ENCODE measurements at regions not wholly inside any gene's neighbourhood (a gene's known extent, or its start where the extent isn't known, plus 50 kb on each side); places are given as distances from the start of the nearest gene placed in this dataset.

DNA sequence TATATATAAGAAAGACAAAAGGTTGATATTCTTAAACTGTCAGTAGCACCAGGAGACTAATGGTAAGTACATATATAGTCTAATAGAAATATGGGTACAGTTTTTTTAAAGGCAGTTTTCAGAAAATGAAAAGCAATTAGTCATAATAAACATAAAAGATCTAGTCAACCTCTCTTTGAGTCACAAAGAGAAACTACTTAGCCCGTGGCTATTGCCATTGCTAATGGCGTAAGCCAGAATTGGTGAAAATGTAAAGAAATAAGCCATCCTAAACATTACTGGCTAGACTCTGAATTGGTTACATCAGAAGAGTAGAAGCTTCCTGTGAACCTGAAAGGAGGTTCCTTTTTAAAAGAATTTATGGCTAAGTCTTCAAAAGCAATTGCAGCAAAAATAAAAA, 668.7 kb upstream of the CPEB2 start:
- H3K9me3 Mint-ChIP-seq, result peaks cover 0 to 8% (median 0%) of the 10 kb centered on the region in 7 donors

DNA sequence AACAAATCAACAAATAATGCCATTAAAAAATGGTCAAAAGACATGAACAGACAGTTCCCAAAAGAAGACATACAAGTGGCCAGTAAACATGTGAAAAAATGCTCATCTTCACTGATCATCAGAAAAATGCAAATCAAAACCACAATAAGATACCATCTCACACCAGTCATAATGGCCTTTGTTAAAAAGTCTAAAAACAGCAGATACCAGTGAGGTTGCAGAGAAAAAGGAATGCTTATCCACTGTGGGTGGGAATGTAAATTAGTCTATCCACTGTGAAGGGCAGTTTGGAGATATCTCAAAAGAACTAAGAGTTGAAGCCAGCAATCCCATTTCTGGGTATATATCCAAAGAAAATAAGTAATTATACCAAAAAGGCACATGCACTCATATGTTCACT, 668.1 kb upstream of the CPEB2 start:
- no peaks in the 10 kb centered on the region for H3K4me1 Mint-ChIP-seq
- Histone ChIP-seq H3K4me1 (ENCODE audit: control insufficient read depth, insufficient read depth, low read length, poor library complexity, severe bottlenecking) (no peaks in the 10 kb centered on the region), H3K27me3 (ENCODE audit: control insufficient read depth, insufficient read depth, low read length) (no peaks in the 10 kb centered on the region), H3K4me3 (ENCODE audit: low read depth, low read length) (no peak overlapping the region), H3K27ac (ENCODE audit: insufficient read depth, low read length, poor library complexity, severe bottlenecking) (no peak overlapping the region), H3K36me3 (ENCODE audit: control insufficient read depth, insufficient read depth, low read length) (no peaks in the 10 kb centered on the region), H3K9me3 (ENCODE audit: control insufficient read depth in 2 of 2, low read length in 2 of 2) (no peaks in the 10 kb centered on the region)
- H3K27ac Mint-ChIP-seq, result no peak overlapping the region
- H3K4me3 Mint-ChIP-seq, result no peak overlapping the region
- ATAC-seq (ENCODE audit: low read depth in 2 of 2) (no peak), DNase-seq (no peak)
- peaks cover 0 to 8% (median 0%) of the 10 kb centered on the region in 7 donors for H3K9me3 Mint-ChIP-seq
- H3K36me3 Mint-ChIP-seq, result no peaks in the 10 kb centered on the region
- no peaks in the 10 kb centered on the region for H3K27me3 Mint-ChIP-seq

More for the DNA sequence above, 668.7 kb upstream of the CPEB2 start:
- no peaks in the 10 kb centered on the region for H3K4me1 ChIP-seq (ENCODE audit: control insufficient read depth, insufficient read depth, low read length, poor library complexity, severe bottlenecking)
- no peaks in the 10 kb centered on the region for H3K9me3 ChIP-seq (ENCODE audit: control insufficient read depth in 2 of 2, low read length in 2 of 2)
- no peaks in the 10 kb centered on the region for H3K36me3 ChIP-seq (ENCODE audit: control insufficient read depth, insufficient read depth, low read length)
- Mint-ChIP-seq H3K36me3 (no peaks in the 10 kb centered on the region), H3K27me3 (no peaks in the 10 kb centered on the region), H3K4me3 (no peak overlapping the region), H3K4me1 (no peaks in the 10 kb centered on the region), H3K27ac (no peak overlapping the region)
- H3K27ac ChIP-seq (ENCODE audit: insufficient read depth, low read length, poor library complexity, severe bottlenecking), result no peak overlapping the region
- DNase-seq (no peak), ATAC-seq (ENCODE audit: low read depth in 2 of 2) (no peak)
- no peak overlapping the region for H3K4me3 ChIP-seq (ENCODE audit: low read depth, low read length)
- H3K27me3 ChIP-seq (ENCODE audit: control insufficient read depth, insufficient read depth, low read length), result no peaks in the 10 kb centered on the region

GRCh38 chr4:14335872-14336271, 666.4 kb upstream of the CPEB2 start:
- Mint-ChIP-seq H3K36me3 (no peaks in the 10 kb centered on the region), H3K4me3 (no peak overlapping the region), H3K9me3 (peaks cover 0 to 8% (median 0%) of the 10 kb centered on the region in 7 donors), H3K4me1 (no peaks in the 10 kb centered on the region), H3K27me3 (no peaks in the 10 kb centered on the region), H3K27ac (no peak overlapping the region)
- DNase-seq (no peak), ATAC-seq (ENCODE audit: low read depth in 2 of 2) (no peak)
- H3K9me3 ChIP-seq (ENCODE audit: control insufficient read depth in 2 of 2, low read length in 2 of 2), result no peaks in the 10 kb centered on the region
- no peak overlapping the region for H3K4me3 ChIP-seq (ENCODE audit: low read depth, low read length)
- H3K27ac ChIP-seq (ENCODE audit: insufficient read depth, low read length, poor library complexity, severe bottlenecking), result no peak overlapping the region
- no peaks in the 10 kb centered on the region for H3K36me3 ChIP-seq (ENCODE audit: control insufficient read depth, insufficient read depth, low read length)
- H3K4me1 ChIP-seq (ENCODE audit: control insufficient read depth, insufficient read depth, low read length, poor library complexity, severe bottlenecking), result no peaks in the 10 kb centered on the region
- H3K27me3 ChIP-seq (ENCODE audit: control insufficient read depth, insufficient read depth, low read length), result no peaks in the 10 kb centered on the region

DNA sequence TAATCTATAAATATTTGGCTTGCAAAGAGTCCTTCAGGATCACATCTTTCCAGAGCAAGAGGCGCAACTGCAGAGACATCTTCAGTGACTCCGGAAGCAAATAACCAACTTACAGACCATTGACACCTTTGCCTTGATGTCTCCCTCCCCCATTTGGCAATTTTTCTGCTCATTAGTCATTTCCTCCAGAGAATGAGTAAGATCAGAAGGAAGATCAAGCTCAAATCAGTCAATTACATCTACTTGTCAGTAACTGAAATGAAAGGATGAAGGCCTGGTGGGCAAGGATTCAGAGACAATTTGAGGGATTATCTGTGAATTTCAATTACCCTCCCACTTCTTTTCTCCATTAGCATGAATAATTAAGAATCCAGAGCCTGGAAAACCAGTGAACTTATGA, 665.6 kb upstream of the CPEB2 start:
- Mint-ChIP-seq H3K4me3 (no peak overlapping the region), H3K9me3 (peaks cover 0 to 8% (median 0%) of the 10 kb centered on the region in 7 donors), H3K36me3 (no peaks in the 10 kb centered on the region), H3K4me1 (no peaks in the 10 kb centered on the region), H3K27me3 (no peaks in the 10 kb centered on the region), H3K27ac (no peak overlapping the region)
- Histone ChIP-seq H3K9me3 (ENCODE audit: control insufficient read depth in 2 of 2, low read length in 2 of 2) (no peaks in the 10 kb centered on the region), H3K4me3 (ENCODE audit: low read depth, low read length) (no peak overlapping the region), H3K27me3 (ENCODE audit: control insufficient read depth, insufficient read depth, low read length) (no peaks in the 10 kb centered on the region), H3K36me3 (ENCODE audit: control insufficient read depth, insufficient read depth, low read length) (no peaks in the 10 kb centered on the region), H3K27ac (ENCODE audit: insufficient read depth, low read length, poor library complexity, severe bottlenecking) (no peak overlapping the region), H3K4me1 (ENCODE audit: control insufficient read depth, insufficient read depth, low read length, poor library complexity, severe bottlenecking) (no peaks in the 10 kb centered on the region)
- ATAC-seq (ENCODE audit: low read depth in 2 of 2) (no peak), DNase-seq (no peak)

DNA sequence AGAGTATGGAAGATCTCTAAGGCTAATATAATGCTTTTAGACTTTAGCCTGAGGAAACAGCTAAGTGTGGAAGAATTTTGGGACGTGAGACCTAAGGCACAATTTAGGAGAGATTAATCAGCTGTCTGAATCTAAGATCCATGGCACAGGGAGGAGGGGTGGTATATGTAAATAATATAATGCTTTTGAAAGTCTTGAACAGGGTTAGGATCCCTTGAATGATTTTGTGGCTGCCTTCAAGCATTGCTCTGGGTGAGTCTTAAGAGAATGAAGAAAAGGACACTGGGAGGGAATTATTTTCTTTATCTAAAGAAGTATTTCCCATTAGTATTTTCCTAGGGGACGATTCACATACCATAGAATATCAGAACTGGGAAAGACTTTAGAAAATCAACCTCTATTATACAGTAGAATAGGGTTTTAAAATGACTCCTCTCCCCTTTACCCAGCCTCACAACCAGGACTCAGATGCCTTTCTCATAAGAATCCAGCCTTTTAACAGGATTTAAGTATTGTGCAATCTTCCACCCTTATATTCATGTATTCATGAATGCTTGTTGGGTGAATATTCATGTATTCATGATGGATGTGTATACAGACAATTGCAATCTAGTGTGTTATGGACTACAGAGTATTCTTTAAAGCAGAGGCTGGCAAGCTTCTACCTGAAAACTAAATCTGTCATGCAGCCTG, 664.2 kb upstream of the CPEB2 start:
- ATAC-seq (ENCODE audit: low read depth in 2 of 2) (no peak), DNase-seq (no peak)

DNA sequence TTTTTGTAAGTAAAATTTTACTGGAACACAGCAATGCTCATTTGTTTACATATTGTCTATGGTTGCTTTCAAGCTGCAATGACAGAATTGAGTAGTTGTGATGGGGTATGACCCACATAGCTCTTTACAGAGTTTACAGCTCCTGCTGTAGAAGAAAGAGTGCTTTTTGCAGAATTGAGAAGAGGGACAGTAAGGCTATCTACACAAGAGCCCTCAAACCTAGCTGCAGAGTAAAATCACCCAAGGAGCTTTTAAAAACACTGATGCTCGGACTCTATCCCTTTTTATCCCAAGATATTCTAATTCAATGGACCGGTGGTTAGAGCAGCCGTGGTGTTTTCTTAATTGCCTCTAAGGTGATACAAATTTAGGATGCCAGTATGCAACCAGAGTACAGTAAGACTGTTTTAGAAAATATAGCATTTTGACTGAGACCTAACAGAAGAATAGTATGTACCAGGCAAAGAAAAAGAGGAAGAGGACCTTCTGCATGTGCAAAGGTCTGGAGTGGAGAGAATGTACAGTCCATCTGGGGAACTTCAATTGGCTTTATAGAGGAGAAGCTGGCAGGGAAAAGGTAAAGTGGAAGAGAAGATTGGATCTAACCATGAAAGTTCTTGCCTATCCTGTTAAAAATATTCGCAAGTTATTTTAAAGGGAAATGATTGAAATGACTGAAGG, 663.6 kb upstream of the CPEB2 start:
- no peaks in the 10 kb centered on the region for H3K9me3 ChIP-seq (ENCODE audit: control insufficient read depth in 2 of 2, low read length in 2 of 2)
- H3K4me1 ChIP-seq (ENCODE audit: control insufficient read depth, insufficient read depth, low read length, poor library complexity, severe bottlenecking), result no peaks in the 10 kb centered on the region
- H3K4me3 Mint-ChIP-seq, result no peak overlapping the region
- DNase-seq (no peak), ATAC-seq (ENCODE audit: low read depth in 2 of 2) (no peak)
- H3K4me3 ChIP-seq (ENCODE audit: low read depth, low read length), result no peak overlapping the region
- H3K27ac Mint-ChIP-seq, result no peak overlapping the region
- H3K9me3 Mint-ChIP-seq, result peaks cover 0 to 8% (median 0%) of the 10 kb centered on the region in 7 donors
- H3K36me3 ChIP-seq (ENCODE audit: control insufficient read depth, insufficient read depth, low read length), result no peaks in the 10 kb centered on the region
- no peak overlapping the region for H3K27ac ChIP-seq (ENCODE audit: insufficient read depth, low read length, poor library complexity, severe bottlenecking)
- no peaks in the 10 kb centered on the region for H3K36me3 Mint-ChIP-seq
- no peaks in the 10 kb centered on the region for H3K27me3 Mint-ChIP-seq
- H3K4me1 Mint-ChIP-seq, result no peaks in the 10 kb centered on the region
- H3K27me3 ChIP-seq (ENCODE audit: control insufficient read depth, insufficient read depth, low read length), result no peaks in the 10 kb centered on the region

More for the DNA sequence above, 664.2 kb upstream of the CPEB2 start:
- H3K27me3 ChIP-seq (ENCODE audit: control insufficient read depth, insufficient read depth, low read length), result no peaks in the 10 kb centered on the region
- H3K36me3 ChIP-seq (ENCODE audit: control insufficient read depth, insufficient read depth, low read length), result no peaks in the 10 kb centered on the region
- Mint-ChIP-seq H3K9me3 (peaks cover 0 to 8% (median 0%) of the 10 kb centered on the region in 7 donors), H3K4me3 (no peak overlapping the region), H3K27me3 (no peaks in the 10 kb centered on the region), H3K27ac (no peak overlapping the region), H3K4me1 (no peaks in the 10 kb centered on the region), H3K36me3 (no peaks in the 10 kb centered on the region)
- no peaks in the 10 kb centered on the region for H3K9me3 ChIP-seq (ENCODE audit: control insufficient read depth in 2 of 2, low read length in 2 of 2)
- no peak overlapping the region for H3K27ac ChIP-seq (ENCODE audit: insufficient read depth, low read length, poor library complexity, severe bottlenecking)
- H3K4me3 ChIP-seq (ENCODE audit: low read depth, low read length), result no peak overlapping the region
- H3K4me1 ChIP-seq (ENCODE audit: control insufficient read depth, insufficient read depth, low read length, poor library complexity, severe bottlenecking), result no peaks in the 10 kb centered on the region

DNA sequence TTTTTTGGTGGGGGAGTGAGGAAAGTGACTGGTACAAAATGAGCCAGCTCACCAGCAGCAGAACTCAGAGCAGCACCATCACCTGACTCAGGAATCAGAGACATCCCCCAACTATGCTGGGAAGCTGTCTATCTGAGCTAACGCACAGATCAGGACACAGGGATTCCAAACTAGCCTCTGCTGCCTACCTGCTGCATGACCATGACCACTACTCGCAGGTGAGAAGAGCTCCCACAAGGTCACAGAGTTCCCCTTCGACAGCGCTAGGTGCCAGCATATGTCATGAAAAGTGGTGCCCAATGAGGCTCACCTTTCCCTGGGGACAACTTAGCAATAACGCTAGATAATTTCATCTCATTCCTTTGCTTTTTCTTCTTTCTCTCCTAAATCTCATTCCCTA, 662.6 kb upstream of the CPEB2 start:
- peaks cover 0 to 2% (median 0%) of the 10 kb centered on the region in 7 donors for H3K9me3 Mint-ChIP-seq
- no peaks in the 10 kb centered on the region for H3K4me1 Mint-ChIP-seq
- Histone ChIP-seq H3K27me3 (ENCODE audit: control insufficient read depth, insufficient read depth, low read length) (no peaks in the 10 kb centered on the region), H3K27ac (ENCODE audit: insufficient read depth, low read length, poor library complexity, severe bottlenecking) (no peak overlapping the region), H3K9me3 (ENCODE audit: control insufficient read depth in 2 of 2, low read length in 2 of 2) (no peaks in the 10 kb centered on the region), H3K4me3 (ENCODE audit: low read depth, low read length) (no peak overlapping the region), H3K4me1 (ENCODE audit: control insufficient read depth, insufficient read depth, low read length, poor library complexity, severe bottlenecking) (no peaks in the 10 kb centered on the region), H3K36me3 (ENCODE audit: control insufficient read depth, insufficient read depth, low read length) (no peaks in the 10 kb centered on the region)
- H3K36me3 Mint-ChIP-seq, result no peaks in the 10 kb centered on the region
- DNase-seq (no peak), ATAC-seq (ENCODE audit: low read depth in 2 of 2) (no peak)
- H3K27ac Mint-ChIP-seq, result no peak overlapping the region
- no peak overlapping the region for H3K4me3 Mint-ChIP-seq
- H3K27me3 Mint-ChIP-seq, result no peaks in the 10 kb centered on the region

DNA sequence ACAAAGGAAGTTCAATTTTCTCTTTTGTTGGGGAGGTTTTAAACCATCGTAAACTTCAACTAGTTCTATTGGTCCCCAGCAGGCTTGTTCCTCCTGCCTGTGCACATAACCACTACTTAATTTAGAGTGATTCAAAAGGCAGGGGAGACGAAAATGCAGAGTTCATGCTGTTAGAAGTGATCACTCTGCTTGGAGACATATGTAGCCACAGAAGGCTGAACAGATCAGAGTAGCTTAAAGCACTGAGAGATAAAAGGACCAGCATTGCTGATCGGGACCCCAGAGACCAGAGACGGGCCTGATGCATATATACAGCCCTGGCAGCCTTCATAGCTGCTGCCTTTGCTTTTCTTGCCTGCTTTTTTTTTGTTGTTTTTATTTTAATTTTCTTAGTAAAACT, 662.0 kb upstream of the CPEB2 start:
- Mint-ChIP-seq H3K4me1 (no peaks in the 10 kb centered on the region), H3K36me3 (no peaks in the 10 kb centered on the region), H3K9me3 (no peaks in the 10 kb centered on the region), H3K4me3 (no peak overlapping the region), H3K27ac (no peak overlapping the region), H3K27me3 (no peaks in the 10 kb centered on the region)
- ATAC-seq (ENCODE audit: low read depth in 2 of 2) (no peak), DNase-seq (no peak)
- Histone ChIP-seq H3K4me1 (ENCODE audit: control insufficient read depth, insufficient read depth, low read length, poor library complexity, severe bottlenecking) (no peaks in the 10 kb centered on the region), H3K4me3 (ENCODE audit: low read depth, low read length) (no peak overlapping the region), H3K36me3 (ENCODE audit: control insufficient read depth, insufficient read depth, low read length) (no peaks in the 10 kb centered on the region), H3K27me3 (ENCODE audit: control insufficient read depth, insufficient read depth, low read length) (no peaks in the 10 kb centered on the region), H3K9me3 (ENCODE audit: control insufficient read depth in 2 of 2, low read length in 2 of 2) (no peaks in the 10 kb centered on the region), H3K27ac (ENCODE audit: insufficient read depth, low read length, poor library complexity, severe bottlenecking) (no peak overlapping the region)

Measured in CD4-positive, CD25-positive, alpha-beta regulatory T cell (primary cell).